Loucy (cell line): ENCODE measurements at regions not wholly inside any gene's neighbourhood (a gene's known extent, or its start where the extent isn't known, plus 50 kb on each side); places are given as distances from the start of the nearest gene placed in this dataset.

ENCODE experiments used
- CTCF ChIP-seq: fragments of 200-600 bp; sonication (generic); conservative IDR thresholded peaks from 2 replicates; pipeline ENCODE4 v1.5.1; 2014; ENCODE audit warnings: mild to moderate bottlenecking, antibody characterized with exemption, low read length
- EZH2phosphoT487 ChIP-seq: fragments of 200-600 bp; IDR thresholded peaks from 2 replicates; pipeline ENCODE4 v1.6.1; 2018; ENCODE audit warnings: antibody characterized with exemption, mild to moderate bottlenecking, moderate library complexity, borderline replicate concordance

DNA sequence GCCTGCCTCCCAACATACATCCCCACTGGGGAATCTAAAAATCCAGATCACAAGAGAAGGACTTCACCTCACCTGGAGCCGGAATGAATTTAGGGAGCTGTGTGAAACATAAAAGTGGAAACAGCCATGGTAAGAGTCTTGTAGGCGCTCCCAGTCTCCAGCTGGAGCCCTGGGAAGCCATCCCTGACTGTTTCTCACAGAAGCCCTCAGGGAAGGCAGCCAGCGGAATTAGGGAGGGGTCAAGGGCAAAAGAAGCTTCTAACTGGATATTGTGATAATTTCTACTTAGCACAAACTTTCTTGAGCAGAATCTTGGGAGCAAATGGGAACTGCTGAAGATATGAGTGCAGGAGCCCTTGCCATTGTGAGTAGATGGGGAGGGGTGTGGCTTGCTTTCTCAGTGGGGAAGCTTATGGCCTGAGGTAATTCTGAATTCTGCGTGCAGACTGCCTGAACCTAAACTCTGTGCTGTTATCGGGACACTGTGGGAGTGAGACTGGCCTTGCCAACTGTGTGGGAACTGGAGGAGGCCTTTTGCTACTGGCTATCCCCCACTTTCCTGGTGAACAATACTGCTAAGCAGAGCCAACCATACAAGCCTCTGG, 174.4 kb upstream of the SMC2 start:
- TF ChIP-seq CTCF (no peak), EZH2phosphoT487 (no peak)
